B cell (primary cell): ENCODE measurements at regions not wholly inside any gene's neighbourhood (a gene's known extent, or its start where the extent isn't known, plus 50 kb on each side); places are given as distances from the start of the nearest gene placed in this dataset.

Experiments
- CTCF ChIP-seq: fragments of 200-600 bp; IDR thresholded peaks from one replicate; pipeline ENCODE4 v1.8.0; 2022; ENCODE audit warnings: antibody characterized with exemption, mild to moderate bottlenecking
- EZH2 ChIP-seq: IDR thresholded peaks from 2 replicates; pipeline ENCODE4 v1.6.1; 2012; ENCODE audit warnings: borderline replicate concordance, low read depth, mild to moderate bottlenecking, moderate library complexity, low read length; ENCODE audit not compliant: insufficient read depth, poor library complexity, severe bottlenecking

GRCh38 chr4:119748853-119749252, 120.2 kb upstream of the PDE5A start:
- TF ChIP-seq CTCF, result no peak
- no peak for TF ChIP-seq EZH2
